ENCODE measurements at regions not wholly inside any gene's neighbourhood (a gene's known extent, or its start where the extent isn't known, plus 50 kb on each side); places are given as distances from the start of the nearest gene placed in this dataset.

DNA sequence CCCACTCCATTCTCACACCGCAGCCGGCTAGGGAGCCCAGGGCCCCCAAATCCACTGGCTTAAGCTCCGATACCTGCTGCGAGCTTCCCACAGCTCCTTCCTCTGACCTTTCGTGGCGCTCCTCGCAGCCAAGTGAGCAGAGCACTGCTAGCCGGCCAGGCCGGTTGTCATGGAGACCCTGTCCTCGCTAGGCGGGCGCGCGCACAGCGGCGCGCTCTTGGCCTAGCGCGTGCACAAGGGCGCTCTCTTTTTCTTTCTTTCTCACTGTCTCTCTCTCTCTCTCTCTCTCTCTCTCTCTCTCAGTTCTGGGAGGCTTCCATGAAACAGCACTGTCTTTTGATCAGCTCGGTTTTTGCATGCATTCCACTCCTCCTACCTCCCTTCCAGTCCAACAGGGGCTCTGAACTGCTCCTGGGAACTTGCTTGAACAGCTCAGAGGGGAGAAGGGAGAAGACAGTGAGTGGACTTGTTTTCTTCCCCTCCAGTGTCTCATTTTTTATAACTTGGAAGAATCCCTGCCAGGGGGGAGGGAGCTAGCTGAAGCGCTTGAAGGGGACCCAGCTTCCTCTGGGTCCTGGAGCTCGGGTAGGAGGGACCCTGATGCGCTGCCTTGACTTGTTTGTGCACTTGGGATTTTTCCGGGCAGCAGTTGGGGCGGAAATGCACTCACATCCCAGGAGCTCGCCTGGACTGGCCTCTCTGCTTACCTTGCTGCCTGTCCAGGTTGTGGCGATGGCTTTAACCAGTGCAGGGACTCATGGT is 100.3 kb upstream of the AKIP1 start:
- Histone ChIP-seq H3K36me3 (ENCODE audit: control insufficient read depth in 2 of 3, insufficient read depth in 3 of 3, low read length in 3 of 3) (no peaks in the 10 kb centered on the region), H3K4me1 (ENCODE audit: control insufficient read depth in 2 of 2, insufficient read depth in 2 of 2, low read length in 2 of 2) (no peaks in the 10 kb centered on the region), H3K9me3 (ENCODE audit: control insufficient read depth in 2 of 3, low read length in 3 of 3) (no peaks in the 10 kb centered on the region), H3K27ac (ENCODE audit: low read depth, low read length) (no peak overlapping the region), H3K27me3 (ENCODE audit: control insufficient read depth in 2 of 2, insufficient read depth in 2 of 2, low read length in 2 of 2) (no peaks in the 10 kb centered on the region), H3K4me3 (ENCODE audit: low read length) (no peak overlapping the region)
- peak overlapping the region in 8 of 10 donors; percentile 24 to 78 (median 44) for H3K4me3 Mint-ChIP-seq
- intact Hi-C loops (cut with micrococcal nuclease), result loop anchor here in 1 of 2 donors (10.0 kb wide), 1 partner anchor 104 kb away; the partner anchor contains the start of gene AKIP1
- no peak overlapping the region for H3K27ac Mint-ChIP-seq
- DNase-seq (no peak), ATAC-seq (peak; percentile 33)
- H3K9me3 Mint-ChIP-seq, result peaks cover 0 to 3% (median 0%) of the 10 kb centered on the region in 11 donors
- POLR2A ChIA-PET, result no interaction called here
- H3K27me3 Mint-ChIP-seq, result peaks cover 6 to 28% (median 24%) of the 10 kb centered on the region in 5 donors
- peaks cover 6 to 15% (median 10%) of the 10 kb centered on the region in 7 donors for H3K4me1 Mint-ChIP-seq
- CTCF ChIA-PET, result no interaction called here
- no peaks in the 10 kb centered on the region for H3K36me3 Mint-ChIP-seq

DNA sequence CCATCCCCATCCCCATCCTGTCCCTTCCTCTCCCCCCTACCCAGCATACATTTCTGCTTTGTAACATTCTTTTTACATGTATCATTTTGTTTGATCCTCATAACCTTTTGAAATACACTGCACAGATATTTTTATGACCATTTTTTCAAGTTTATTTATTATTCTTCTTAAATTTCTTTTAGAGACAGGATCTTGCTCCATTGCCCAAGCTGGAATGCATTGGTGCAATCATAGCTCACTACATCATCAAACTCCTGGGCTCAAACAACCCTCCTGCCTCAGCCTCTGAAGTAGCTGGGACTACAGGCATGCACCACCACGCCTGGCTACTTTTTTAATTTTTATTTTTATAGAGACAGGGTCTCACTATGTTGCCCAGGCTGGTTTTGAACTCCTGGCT is 99.4 kb upstream of the AKIP1 start:
- H3K4me1 ChIP-seq (ENCODE audit: control insufficient read depth in 2 of 2, insufficient read depth in 2 of 2, low read length in 2 of 2), result no peaks in the 10 kb centered on the region
- H3K27ac Mint-ChIP-seq, result no peak overlapping the region
- peaks cover 0 to 3% (median 0%) of the 10 kb centered on the region in 11 donors for H3K9me3 Mint-ChIP-seq
- H3K27me3 ChIP-seq (ENCODE audit: control insufficient read depth in 2 of 2, insufficient read depth in 2 of 2, low read length in 2 of 2), result no peaks in the 10 kb centered on the region
- no peak for DNase-seq
- no peaks in the 10 kb centered on the region for H3K9me3 ChIP-seq (ENCODE audit: control insufficient read depth in 2 of 3, low read length in 3 of 3)
- no peak overlapping the region for H3K4me3 ChIP-seq (ENCODE audit: low read length)
- intact Hi-C loops (cut with micrococcal nuclease), result loop anchor here in 1 of 2 donors (10.0 kb wide), 1 partner anchor 103 kb away; the partner anchor contains the start of gene AKIP1
- CTCF ChIA-PET, result no interaction called here
- no peak for ATAC-seq
- H3K27ac ChIP-seq (ENCODE audit: low read depth, low read length), result no peak overlapping the region
- H3K4me3 Mint-ChIP-seq, result no peak overlapping the region
- H3K4me1 Mint-ChIP-seq, result peaks cover 6 to 15% (median 10%) of the 10 kb centered on the region in 7 donors
- POLR2A ChIA-PET, result no interaction called here
- peaks cover 6 to 28% (median 24%) of the 10 kb centered on the region in 5 donors for H3K27me3 Mint-ChIP-seq
- H3K36me3 ChIP-seq (ENCODE audit: control insufficient read depth in 2 of 3, insufficient read depth in 3 of 3, low read length in 3 of 3), result no peaks in the 10 kb centered on the region
- H3K36me3 Mint-ChIP-seq, result no peaks in the 10 kb centered on the region

DNA sequence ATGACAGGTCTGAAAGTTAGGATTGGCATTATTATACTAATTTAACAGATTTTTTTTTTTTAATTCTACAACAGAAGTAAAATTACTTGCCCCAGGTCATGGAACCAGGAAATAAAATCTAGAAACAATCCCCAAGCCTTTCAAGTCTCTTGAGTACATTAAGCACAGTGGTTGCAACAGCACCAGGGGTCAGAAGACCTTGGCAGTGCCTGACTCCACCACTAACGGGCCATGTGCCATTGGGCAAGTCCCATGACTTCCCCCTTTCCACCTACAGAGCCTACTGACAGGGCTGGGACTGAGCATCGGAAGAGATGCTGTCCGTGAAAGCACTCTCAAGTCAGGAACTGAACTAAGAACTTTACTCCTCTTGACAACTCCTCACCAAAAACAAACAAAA is 98.6 kb upstream of the AKIP1 start:
- H3K9me3 ChIP-seq (ENCODE audit: control insufficient read depth in 2 of 3, low read length in 3 of 3), result no peaks in the 10 kb centered on the region
- Mint-ChIP-seq H3K4me1 (peaks cover 6 to 15% (median 10%) of the 10 kb centered on the region in 7 donors), H3K36me3 (no peaks in the 10 kb centered on the region), H3K27ac (no peak overlapping the region), H3K27me3 (peaks cover 6 to 28% (median 24%) of the 10 kb centered on the region in 5 donors), H3K4me3 (no peak overlapping the region), H3K9me3 (peaks cover 0 to 3% (median 0%) of the 10 kb centered on the region in 11 donors)
- ChIA-PET CTCF (no interaction called here), POLR2A (no interaction called here)
- intact Hi-C loops (cut with micrococcal nuclease), result loop anchor here in 1 of 2 donors (10.0 kb wide), 1 partner anchor 102 kb away; the partner anchor contains the start of gene AKIP1
- H3K27ac ChIP-seq (ENCODE audit: low read depth, low read length), result no peak overlapping the region
- H3K27me3 ChIP-seq (ENCODE audit: control insufficient read depth in 2 of 2, insufficient read depth in 2 of 2, low read length in 2 of 2), result no peaks in the 10 kb centered on the region
- DNase-seq (no peak), ATAC-seq (peak; percentile 68)
- H3K4me1 ChIP-seq (ENCODE audit: control insufficient read depth in 2 of 2, insufficient read depth in 2 of 2, low read length in 2 of 2), result no peaks in the 10 kb centered on the region
- H3K4me3 ChIP-seq (ENCODE audit: low read length), result no peak overlapping the region
- no peaks in the 10 kb centered on the region for H3K36me3 ChIP-seq (ENCODE audit: control insufficient read depth in 2 of 3, insufficient read depth in 3 of 3, low read length in 3 of 3)

DNA sequence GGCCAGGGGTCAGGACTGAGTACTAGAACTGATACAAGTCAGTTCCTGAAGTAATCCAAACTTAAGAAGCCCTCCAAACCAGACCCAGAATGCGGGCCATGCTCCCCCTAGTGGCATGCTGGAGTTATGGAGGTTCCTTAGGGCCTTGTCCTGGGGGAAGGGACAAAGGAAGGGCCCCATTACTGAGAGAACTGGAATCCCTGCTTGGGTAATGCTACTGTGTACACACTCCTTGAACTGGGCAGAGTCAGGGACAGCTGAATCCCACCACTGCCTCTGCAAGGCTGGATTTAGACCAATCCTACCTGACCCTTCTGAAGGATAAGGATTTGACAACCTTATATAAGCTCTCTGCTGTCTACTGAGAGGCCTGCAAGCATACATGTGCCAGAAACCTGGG is 97.3 kb upstream of the AKIP1 start:
- DNase-seq, result peak in 4 of 9 donors; percentile 5 to 44 (median 11)
- Mint-ChIP-seq H3K36me3 (no peaks in the 10 kb centered on the region), H3K4me3 (no peak overlapping the region), H3K4me1 (peaks cover 6 to 15% (median 10%) of the 10 kb centered on the region in 7 donors), H3K27me3 (peaks cover 0 to 27% (median 18%) of the 10 kb centered on the region in 5 donors), H3K27ac (no peak overlapping the region), H3K9me3 (peaks cover 0 to 2% (median 0%) of the 10 kb centered on the region in 11 donors)
- Histone ChIP-seq H3K27ac (ENCODE audit: low read depth, low read length) (no peak overlapping the region), H3K27me3 (ENCODE audit: control insufficient read depth in 2 of 2, insufficient read depth in 2 of 2, low read length in 2 of 2) (no peaks in the 10 kb centered on the region), H3K36me3 (ENCODE audit: control insufficient read depth in 2 of 3, insufficient read depth in 3 of 3, low read length in 3 of 3) (no peaks in the 10 kb centered on the region), H3K4me3 (ENCODE audit: low read length) (no peak overlapping the region), H3K9me3 (ENCODE audit: control insufficient read depth in 2 of 3, low read length in 3 of 3) (no peaks in the 10 kb centered on the region), H3K4me1 (ENCODE audit: control insufficient read depth in 2 of 2, insufficient read depth in 2 of 2, low read length in 2 of 2) (no peaks in the 10 kb centered on the region)
- CTCF ChIA-PET, result no interaction called here
- intact Hi-C loops (cut with micrococcal nuclease), result loop anchor here in 1 of 2 donors (10.0 kb wide), 1 partner anchor 101 kb away; the partner anchor contains the start of gene AKIP1
- peak; percentile 58 for ATAC-seq
- POLR2A ChIA-PET, result no interaction called here

DNA sequence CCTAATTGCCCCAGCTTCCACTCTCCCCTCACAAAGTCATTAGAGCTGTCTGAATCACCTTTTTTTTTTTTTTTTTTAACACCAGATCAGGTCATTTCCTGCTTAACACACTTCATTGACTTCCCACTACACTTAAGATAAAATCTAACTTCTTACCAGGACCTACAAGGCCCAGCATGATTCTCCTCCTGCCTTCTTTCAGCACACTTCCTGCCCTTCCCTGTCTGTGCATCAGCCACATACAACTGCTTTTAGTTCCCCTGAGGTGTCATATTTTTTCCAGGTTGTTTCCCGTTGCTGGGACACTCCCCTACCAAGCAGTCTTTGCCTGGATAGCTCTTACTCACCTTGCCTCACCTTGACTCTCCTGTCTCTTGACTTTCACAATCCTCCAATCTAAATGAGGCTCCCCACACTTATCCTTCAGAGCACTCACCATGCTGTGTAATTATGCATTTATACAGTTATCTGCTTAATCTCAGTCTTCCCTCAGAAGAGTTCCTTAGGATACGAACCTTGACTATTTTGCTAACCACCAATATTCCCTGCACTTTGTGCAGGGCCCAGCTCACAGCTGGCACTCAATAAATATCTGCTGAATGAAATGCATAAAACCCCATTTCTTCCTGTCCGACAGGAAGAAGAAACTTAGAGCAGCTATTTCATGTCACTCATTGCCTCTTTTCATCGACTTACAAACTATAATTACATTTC is 96.6 kb upstream of the AKIP1 start:
- no peak overlapping the region for H3K27ac ChIP-seq (ENCODE audit: low read depth, low read length)
- H3K27me3 ChIP-seq (ENCODE audit: control insufficient read depth in 2 of 2, insufficient read depth in 2 of 2, low read length in 2 of 2), result no peaks in the 10 kb centered on the region
- no peak overlapping the region for H3K27ac Mint-ChIP-seq
- H3K9me3 ChIP-seq (ENCODE audit: control insufficient read depth in 2 of 3, low read length in 3 of 3), result no peaks in the 10 kb centered on the region
- CTCF ChIA-PET, result no interaction called here
- no peak overlapping the region for H3K4me3 ChIP-seq (ENCODE audit: low read length)
- H3K4me3 Mint-ChIP-seq, result no peak overlapping the region
- DNase-seq, result no peak
- H3K27me3 Mint-ChIP-seq, result peaks cover 0 to 25% (median 16%) of the 10 kb centered on the region in 5 donors
- H3K36me3 ChIP-seq (ENCODE audit: control insufficient read depth in 2 of 3, insufficient read depth in 3 of 3, low read length in 3 of 3), result no peaks in the 10 kb centered on the region
- ATAC-seq, result no peak
- H3K4me1 ChIP-seq (ENCODE audit: control insufficient read depth in 2 of 2, insufficient read depth in 2 of 2, low read length in 2 of 2), result no peaks in the 10 kb centered on the region
- no peaks in the 10 kb centered on the region for H3K36me3 Mint-ChIP-seq
- intact Hi-C loops (cut with micrococcal nuclease), result loop anchor here in 1 of 2 donors (10.0 kb wide), 1 partner anchor 100 kb away; the partner anchor contains the start of gene AKIP1
- H3K4me1 Mint-ChIP-seq, result peaks cover 6 to 15% (median 10%) of the 10 kb centered on the region in 7 donors
- POLR2A ChIA-PET, result no interaction called here
- peaks cover 0 to 2% (median 0%) of the 10 kb centered on the region in 11 donors for H3K9me3 Mint-ChIP-seq

DNA sequence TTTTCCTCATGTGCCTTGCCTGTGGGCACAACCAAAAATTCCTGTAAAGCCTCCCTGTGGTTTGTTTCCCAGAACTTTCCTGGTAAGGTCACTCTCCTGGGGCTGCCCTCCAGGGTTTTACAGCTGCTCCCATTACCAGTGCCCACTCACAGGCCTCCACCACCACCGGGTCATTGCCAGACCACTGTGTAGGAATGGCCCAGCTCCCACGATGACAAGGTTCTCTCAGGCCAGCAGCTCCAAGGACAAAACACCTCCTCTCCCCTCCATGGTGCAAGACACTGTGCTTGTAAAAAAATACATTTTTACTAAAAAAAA is 96.1 kb upstream of the AKIP1 start:
- Histone ChIP-seq H3K4me3 (ENCODE audit: low read length) (no peak overlapping the region), H3K27me3 (ENCODE audit: control insufficient read depth in 2 of 2, insufficient read depth in 2 of 2, low read length in 2 of 2) (no peaks in the 10 kb centered on the region), H3K27ac (ENCODE audit: low read depth, low read length) (no peak overlapping the region), H3K4me1 (ENCODE audit: control insufficient read depth in 2 of 2, insufficient read depth in 2 of 2, low read length in 2 of 2) (no peaks in the 10 kb centered on the region), H3K9me3 (ENCODE audit: control insufficient read depth in 2 of 3, low read length in 3 of 3) (no peaks in the 10 kb centered on the region), H3K36me3 (ENCODE audit: control insufficient read depth in 2 of 3, insufficient read depth in 3 of 3, low read length in 3 of 3) (no peaks in the 10 kb centered on the region)
- ChIA-PET POLR2A (no interaction called here), CTCF (no interaction called here)
- Mint-ChIP-seq H3K27me3 (peaks cover 0 to 23% (median 13%) of the 10 kb centered on the region in 5 donors), H3K4me3 (no peak overlapping the region), H3K4me1 (peaks cover 6 to 11% (median 10%) of the 10 kb centered on the region in 7 donors), H3K36me3 (no peaks in the 10 kb centered on the region), H3K9me3 (no peaks in the 10 kb centered on the region), H3K27ac (no peak overlapping the region)
- no peak for ATAC-seq
- intact Hi-C loops (cut with micrococcal nuclease), result loop anchor here in 1 of 2 donors (10.0 kb wide), 1 partner anchor 100 kb away; the partner anchor contains the start of gene AKIP1
- no peak for DNase-seq

Measured in naive thymus-derived CD4-positive, alpha-beta T cell (primary cell).